ELF-1 (cell line): ENCODE measurements at regions not wholly inside any gene's neighbourhood (a gene's known extent, or its start where the extent isn't known, plus 50 kb on each side); places are given as distances from the start of the nearest gene placed in this dataset.

Source experiments
- DNase-seq: peaks from one replicate; pipeline ENCODE4 v3.0.0-alpha.2; 2016; ENCODE audit warnings: low read depth, low spot score

DNA sequence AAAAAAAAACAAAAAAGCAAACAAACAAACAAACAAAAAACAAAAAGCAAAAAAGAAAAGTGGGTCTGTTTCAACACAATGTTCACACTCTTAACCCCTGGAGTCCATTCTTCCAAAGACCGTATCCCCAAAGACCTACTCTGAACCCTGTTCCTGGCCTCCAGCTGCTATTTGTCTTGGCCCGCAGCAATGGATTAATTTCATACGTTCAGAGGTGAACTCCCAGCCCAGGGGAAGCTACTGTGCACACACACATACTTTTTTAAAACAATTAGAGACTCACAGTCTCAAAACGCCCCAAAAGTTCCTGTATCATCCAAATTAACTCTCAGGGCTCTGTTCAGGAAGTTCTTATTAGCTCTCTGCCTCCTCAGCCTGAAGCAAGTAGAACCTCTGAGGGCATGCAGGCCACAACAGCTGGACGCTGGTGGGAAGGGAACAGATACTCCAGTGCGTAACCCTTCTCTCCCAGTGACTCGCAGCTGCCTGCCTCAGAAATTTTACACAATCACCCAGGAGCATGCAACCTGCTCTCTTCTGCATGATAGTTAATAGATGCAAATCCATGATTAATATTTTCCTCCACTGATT, 395.4 kb downstream of the RRAGC start:
- no peak for DNase-seq

DNA sequence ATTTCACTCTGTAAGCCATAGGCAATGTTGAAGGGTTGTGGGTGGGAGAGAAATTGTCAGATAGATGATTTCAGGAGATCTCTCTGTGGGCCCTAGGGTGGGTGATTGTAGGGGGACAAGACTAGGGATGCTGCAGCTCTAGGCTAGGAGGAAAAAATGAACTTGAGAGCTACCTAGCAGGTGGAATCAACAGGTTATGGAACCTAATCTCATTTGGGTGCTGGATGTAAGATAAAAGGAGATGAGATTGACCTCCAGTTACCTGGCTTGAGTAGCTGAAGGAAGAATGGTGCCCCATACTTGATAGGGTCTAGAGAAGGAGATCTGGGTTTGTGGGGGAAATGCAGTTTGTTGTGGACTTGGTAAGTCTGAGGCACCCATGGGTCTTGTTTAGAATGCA, 396.5 kb downstream of the RRAGC start:
- no peak for DNase-seq

DNA sequence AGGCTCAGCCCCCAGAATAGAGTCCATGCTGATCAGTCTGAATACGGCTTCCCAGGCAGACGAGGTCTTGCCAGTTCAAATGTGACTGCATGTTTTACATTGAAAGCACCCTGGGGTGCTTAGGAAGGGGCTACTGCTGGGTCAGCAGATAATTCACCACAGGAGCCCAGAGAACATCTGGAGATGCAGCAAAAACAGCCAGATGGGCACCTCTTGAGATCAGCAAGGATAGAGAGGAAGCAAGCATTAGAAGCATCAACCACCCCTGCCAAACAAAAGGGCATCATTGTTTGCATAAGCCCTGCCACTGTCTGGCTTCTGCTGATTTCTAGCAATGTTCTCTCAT, 403.1 kb downstream of the RRAGC start:
- DNase-seq = no peak

DNA sequence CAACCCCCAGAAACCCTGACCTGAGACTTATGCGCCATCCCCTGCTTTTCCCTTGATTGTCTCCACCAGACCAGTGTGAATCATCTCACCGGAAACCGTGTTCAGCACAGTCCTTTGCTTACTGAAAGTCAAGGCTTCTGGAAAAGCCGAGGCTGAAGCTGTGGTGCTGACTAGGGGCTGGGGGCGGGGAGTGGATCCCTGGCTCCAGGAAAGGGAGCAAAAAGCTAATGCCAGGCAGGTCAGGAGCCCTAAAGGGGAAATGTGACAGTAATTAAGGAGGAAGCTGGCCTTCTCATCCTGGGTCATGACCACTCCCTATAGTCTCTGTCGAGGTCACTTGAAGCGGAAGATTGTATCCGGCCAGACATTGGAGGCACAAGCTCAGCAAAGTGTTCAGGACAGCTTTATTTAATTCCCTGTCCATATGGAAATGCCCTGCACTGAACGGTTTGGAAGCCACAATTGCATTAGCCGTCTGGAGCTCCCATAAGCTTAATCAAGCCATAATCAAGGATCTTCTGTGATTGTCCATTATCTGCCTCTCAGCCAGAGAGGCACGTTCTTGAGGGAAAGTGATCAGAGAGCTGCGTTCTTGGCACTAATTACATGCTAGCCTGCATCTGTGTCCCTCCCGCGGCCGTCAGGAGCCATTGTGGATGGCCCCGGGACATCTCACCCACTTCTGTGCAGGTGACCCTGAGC, 403.6 kb downstream of the RRAGC start:
- no peak for DNase-seq

DNA sequence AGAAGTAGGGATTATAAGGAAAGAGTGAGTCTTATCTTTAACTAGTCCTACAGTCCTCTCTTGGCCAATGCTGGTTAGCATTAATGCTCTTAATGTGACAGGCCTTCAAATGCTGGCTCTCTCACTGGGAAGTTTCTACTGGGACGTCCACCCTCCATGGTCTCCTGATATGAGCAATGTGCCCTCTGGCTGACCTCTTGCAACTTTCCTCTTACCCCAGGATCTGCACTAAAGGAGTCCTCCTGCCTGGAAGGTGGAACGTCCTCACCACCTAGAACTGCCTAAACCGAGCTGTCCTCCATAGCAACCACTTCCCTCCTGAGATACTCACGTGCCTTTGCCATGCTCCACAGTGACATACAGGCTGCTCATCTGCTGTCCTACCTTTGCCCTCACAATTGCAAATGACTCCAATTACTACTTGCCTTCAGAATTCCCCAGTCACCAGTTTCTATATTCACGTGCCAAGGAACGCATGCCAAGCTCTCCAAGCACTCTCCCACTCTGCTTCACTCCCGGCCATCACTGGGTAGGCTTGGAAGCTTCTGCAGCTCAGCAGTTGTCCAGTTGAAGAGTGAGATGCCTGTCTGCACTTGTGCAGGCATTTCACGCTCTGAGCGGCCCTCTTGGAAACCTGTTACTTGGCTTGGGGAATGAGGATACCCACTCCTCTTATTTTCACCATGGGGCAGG, 404.7 kb downstream of the RRAGC start:
- no peak for DNase-seq

DNA sequence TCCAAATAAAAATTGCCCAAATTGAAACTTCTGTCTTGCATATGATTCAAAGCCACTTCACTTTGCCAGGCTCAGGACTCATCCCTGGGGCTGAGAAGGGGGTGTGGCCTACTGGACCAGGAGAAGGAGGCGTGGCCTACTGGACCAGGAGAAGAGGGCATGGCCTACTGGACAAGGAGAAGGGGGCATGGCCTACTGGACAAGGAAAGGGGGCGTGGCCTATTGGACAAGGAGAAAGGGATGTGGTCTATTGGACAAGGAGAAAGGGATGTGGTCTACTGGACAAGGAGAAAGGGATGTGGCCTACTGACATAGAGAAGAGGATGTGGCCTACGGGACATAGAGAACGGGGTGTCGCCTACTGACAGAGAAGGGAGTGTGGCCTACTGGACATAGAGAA, 405.3 kb downstream of the RRAGC start:
- no peak for DNase-seq

DNA sequence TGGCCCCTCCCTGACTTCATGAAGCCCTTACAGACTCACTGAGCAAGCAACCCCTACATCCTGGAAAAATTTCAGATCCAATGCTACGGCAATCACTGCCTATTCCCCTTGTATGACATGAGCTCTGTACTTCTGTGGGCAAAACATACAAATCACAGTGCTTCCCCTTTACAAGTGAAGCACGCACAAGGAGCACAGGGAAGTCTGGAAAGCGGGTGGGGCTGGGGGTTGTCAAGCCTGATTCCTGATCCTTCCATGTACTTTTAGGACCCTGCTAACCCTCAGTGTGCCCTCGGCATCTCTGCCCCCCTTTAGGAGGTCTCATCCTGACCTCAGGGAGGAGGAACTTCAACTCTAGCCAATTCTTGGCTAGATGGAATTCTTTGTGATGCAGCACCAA, 405.7 kb upstream of the POU3F1 start:
- DNase-seq = no peak

DNA sequence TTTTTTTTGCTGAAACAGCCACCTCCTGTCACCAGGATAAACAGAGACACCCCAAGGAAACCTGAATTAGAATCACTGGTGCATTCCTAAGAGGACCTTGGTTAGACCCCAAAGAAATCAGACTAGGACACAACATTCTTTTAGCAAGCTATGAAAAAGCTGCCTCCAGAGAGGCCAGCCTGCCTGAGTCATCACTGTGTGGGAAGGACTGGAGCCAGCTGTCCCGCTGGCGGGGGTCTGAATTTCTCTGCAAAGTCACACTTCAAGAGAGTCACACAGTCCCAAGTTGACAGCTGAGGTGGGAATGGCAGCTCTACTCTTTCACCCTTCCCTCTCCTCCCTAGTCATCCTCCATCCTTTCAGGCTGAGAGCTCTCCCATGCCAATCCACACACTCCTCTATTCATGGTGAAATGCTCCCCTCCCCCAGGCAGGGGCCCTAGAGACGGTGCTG, 405.0 kb upstream of the POU3F1 start:
- DNase-seq = peak; percentile 58

DNA sequence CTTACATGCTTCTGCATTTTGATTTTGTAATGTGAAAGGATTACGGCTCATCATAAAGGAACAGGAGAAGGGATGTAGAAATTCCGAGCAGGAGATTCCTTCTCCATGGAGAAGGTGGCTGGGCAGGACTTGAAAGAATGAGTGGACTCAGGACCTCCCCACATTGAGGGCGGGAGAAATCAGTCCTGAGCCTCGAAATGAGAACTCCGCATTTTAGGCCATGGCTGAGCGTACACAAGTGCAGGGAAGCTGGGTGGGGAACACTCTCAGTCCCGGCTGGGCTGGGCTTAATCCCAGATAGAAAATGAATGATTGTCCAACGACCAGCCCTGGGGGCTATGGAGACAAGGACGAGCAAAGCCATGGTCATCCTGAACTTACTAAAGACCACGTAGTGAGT, 402.3 kb upstream of the POU3F1 start:
- DNase-seq = no peak

DNA sequence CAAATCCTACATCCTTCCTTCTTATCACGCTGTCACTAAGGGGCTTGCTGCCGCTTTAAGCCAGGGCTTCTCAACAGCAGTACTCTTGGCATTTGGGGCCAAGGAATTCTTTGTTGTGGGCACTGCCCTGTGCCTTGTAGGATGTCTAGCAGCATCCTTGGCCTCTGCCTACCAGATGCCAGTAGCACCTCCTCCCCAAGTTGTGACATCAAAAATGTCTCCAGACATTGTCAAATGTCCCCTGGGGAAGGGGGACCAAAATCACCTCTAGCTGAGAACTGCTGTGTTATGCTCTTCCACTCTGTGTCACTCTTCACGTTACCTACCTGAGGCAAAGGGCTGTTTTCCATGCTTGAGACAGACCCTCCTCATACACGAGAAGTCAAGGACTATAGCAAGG, 400.3 kb upstream of the POU3F1 start:
- DNase-seq = no peak

DNA sequence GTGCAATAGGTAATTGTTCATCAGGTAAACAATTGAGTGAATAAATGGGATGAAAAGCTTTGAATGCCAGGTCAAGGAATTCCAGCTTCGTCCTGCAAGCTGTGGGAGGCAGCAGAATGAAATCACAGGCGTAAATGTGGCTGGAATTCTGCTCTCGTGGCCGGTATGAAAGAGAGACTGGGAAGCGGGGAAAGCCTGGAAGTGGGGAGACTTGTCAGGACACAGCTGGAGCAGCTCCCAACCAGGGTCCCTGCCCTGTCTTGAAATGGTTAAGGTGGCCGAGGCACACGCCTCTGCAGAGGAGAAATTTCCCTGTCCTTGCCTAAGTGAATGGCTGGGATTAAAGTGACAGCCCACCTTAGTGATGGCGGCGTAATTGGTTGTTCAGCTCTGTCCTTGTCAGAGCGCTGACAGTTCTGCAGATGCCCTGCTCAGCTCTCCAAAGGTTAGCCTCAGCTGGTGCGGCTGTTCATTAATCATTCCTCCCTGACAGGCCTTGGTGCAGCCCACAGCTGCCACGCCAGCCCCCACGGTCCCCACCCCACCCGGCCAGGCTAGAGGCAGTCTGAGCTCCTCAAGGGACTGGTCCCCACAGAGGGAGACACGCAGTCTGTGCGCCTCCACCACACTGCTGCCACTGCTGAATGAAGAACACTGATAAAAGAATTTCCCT, 398.3 kb upstream of the POU3F1 start:
- DNase-seq = no peak

DNA sequence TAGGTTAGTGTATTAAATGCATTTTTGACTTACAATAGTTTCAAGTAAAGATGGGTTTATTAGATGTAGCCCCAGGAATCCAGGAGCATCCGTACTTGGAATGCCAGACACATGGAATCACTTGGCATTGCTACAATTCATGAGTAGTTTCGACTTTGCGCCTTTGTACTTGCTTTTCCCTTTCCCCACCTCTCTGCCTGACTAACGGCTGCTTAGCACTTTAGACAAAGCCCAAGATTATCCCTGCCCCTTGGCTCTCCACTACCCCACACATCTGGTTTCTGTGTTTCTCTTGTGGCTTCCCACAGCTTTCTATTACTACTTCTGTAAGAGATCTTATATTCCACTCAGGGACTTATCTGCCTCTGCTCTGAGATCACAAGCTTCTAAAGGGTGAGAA, 397.7 kb upstream of the POU3F1 start:
- DNase-seq = no peak

DNA sequence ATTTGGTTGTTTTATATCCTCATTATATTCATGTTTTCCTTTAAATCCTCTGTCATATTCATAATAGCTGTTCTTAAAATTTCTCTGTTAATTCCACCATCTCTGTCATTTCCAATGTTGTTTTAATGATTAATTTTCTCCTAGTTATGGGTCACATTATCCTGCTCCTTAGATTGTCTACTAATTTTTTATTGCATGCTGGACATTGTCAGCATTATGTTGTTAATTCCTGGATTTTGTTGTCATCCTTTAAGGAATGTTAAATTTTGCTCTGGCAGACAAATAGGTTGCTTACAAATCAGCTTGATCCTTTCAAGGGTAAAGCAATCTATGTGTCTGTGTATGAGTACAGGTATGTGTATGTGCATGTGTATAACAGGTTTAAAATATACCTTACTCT, 393.8 kb upstream of the POU3F1 start:
- DNase-seq = no peak

DNA sequence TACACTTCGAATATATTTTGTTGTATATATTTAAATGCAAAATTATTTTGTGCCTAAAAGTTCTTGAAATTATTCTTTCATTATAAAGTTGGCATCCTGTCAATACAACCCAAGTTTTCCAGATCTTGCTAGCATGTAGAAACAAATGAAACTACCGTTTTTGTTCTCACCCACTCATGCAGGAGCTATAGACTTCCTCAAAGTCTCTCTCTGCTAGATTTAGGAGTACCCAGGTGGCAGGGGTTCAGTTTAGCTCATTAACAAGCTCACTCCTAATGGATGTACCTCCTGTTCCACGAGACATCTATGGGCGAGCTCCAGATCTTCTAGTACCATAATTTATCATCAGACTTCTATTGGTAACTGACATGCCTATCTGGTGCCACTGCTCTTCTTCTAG, 390.2 kb upstream of the POU3F1 start:
- DNase-seq = no peak

DNA sequence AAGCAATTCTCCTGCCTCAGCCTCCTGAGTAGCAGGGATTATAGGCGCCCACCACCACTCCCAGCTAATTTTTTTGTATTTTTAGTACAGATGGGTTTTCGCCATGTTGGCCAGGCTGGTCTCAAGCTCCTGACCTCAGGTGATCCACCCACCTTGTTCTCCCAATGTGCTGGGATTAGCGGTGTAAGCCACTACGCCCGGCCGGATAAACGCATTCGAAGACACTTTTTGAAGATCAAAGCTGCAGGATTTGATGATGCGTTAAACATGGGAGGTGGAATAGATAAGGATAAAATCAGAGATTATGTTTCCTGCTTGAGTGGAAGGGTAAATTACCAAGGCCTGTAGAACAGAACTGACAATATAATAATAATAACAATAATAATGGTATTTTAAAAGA, 389.4 kb upstream of the POU3F1 start:
- DNase-seq = no peak

DNA sequence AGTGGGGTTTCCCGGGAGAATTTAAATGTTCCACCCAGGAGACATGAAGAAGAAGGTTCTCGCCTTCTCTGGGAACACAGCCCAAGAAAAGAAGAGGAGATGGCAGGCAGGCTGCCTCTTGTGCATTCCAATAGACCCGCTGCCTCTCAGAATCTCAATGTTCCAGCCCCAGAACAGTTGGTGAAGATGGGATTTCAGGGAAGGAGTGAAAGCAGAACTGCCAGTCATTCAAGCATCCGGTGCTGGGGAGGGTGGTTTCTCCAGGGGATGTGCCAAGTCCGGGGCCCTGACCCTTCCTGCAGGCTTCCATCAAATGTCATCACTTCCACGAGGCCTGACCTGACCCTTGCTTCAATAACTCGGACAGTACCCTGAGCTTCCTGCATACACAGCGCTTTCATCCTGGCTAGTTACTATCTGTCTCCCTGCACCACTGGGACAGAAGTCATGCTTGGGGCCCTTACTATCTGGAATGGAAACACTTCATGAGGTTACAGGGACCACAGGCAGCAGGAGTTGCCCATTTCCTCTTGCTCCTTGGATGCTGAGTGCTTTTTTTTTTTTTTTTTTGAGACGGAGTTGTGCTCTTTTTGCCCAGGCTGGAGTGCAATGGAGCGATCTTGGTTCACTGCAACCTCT, 386.6 kb upstream of the POU3F1 start:
- no peak for DNase-seq

DNA sequence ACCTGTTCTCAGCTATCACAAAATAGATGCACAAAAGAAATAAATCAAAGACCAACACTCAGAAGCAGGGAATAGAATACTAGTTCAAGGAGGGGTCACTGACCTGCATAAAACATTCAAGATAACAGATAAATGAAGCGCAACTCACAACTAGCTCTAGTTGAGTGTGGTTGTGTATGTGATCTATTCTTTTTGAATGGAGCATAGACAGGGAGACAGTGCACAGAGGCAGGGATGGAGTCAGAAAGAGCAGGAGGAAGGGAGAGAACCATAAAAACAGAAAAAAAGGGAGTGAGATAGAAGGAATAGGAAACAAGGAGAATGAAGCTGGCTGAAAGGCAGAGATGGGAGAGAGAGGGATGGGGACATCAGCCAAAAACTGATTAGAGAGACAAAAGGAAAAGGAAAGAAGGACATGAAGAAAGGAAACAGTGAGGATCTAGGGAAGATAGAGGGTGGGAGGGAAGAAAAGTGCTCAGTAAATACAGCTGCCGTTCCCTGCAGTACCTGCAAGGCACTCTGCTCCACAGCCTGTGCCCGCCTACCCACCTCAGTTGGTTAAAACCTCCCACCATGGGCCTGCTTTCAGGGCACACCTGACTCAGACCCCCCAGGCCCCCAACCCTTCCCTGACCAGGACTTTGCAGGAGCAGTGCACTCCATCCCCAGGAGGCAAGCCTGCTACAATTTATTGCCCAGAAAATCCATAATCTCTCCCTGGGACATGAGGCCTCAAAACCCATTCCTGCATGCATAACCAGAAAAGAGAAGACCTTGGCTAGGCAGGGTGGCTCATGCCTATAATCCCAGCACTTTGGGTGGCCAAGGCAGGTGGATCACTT, 385.2 kb upstream of the POU3F1 start:
- DNase-seq = no peak

DNA sequence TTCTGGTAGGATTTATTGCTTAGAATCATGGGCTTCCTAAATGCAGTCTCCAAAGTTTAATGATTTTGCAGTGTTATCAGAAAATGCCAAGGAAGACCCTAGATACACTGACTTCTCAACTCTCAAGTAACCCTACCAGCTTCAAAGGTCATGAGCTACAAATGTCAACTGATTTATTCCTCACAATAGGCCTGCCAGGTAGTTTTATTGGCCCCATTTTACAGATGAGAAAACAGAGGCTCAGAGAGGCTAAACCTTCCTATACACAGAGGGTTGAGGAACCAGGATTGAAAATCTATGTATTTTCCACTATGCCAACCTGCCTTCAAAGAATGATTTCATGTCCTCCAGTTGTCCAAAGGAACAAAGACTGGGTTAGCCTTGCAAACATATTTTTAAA, 384.4 kb upstream of the POU3F1 start:
- DNase-seq = no peak

DNA sequence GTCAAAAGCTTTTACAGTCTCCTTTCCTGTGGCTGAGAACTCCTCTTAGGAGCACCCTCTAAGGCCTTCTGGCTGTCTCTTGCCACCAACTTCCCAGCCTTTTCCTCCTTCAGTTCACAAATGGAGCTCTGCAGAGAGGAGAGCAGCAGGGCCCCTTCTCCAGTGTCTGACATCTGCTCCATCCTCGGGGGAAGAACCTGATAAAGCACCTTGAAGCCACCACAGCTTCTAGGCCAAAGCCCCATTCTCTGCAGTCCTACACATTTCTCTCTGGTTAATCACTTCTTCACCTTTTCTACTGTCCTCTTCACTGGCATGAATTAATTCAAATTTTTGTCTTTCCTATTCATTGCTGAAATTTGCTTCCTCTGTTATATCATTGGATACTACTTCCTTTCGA, 378.1 kb upstream of the POU3F1 start:
- DNase-seq = no peak

DNA sequence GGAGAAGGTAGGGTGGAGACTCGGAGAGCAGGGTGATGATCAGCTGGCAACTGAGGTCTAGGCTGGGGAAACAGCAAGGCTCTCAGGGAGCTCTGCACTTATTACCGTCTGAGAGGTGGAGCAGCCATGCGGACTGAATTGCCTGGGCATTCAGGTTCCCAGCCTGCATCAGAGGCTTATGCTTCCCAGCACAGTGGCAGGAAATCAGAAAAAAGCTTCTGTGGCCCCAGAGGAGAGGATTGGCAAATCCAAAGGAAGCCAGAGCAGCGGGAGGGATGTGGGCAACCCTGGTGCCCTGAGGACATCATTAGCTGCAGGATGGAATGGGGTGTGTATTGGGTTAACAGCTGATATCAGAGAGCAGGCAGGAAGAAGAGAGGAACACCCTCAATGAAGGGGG, 374.1 kb upstream of the POU3F1 start:
- no peak for DNase-seq
